ENCODE measurements at regions not wholly inside any gene's neighbourhood (a gene's known extent, or its start where the extent isn't known, plus 50 kb on each side); places are given as distances from the start of the nearest gene placed in this dataset.

DNA sequence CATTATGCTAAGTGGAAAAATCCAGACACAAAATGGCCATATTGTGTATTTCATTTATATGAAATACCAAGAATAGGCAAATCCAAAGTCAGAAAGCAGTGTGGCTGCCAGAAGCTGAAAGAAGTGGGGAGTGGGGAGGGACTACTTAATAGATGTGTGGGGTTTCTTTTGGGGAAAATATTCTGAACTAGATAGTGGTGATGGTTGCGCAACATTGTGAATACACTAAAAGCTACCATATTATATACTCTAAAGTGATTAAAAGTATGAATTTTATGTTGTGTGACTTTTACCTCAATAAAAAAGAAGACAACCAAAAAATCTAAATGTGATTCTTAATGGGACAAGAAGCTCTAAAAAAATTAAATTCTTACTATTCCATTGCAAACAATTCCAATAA, 272.6 kb downstream of the DAD1 start:
- H3K4me3 ChIP-seq: no peak overlapping the region
- DNase-seq: no peak
- H3K9me3 ChIP-seq: no peaks in the 10 kb centered on the region
- intact Hi-C loops (cut with DNase I; ENCODE audit: low total_unique reads): no loop called here
- no peaks in the 10 kb centered on the region for H3K4me1 ChIP-seq
- no peak overlapping the region for H3K27ac ChIP-seq
- H3K36me3 ChIP-seq (ENCODE audit: low read depth, missing control alignments): no peaks in the 10 kb centered on the region
- no peaks in the 10 kb centered on the region for H3K27me3 ChIP-seq
- WGBS, 2 donors: 92 to 100% methylated on average over 1 of the region's 1 CpG
- TF ChIP-seq, protein P1, sequence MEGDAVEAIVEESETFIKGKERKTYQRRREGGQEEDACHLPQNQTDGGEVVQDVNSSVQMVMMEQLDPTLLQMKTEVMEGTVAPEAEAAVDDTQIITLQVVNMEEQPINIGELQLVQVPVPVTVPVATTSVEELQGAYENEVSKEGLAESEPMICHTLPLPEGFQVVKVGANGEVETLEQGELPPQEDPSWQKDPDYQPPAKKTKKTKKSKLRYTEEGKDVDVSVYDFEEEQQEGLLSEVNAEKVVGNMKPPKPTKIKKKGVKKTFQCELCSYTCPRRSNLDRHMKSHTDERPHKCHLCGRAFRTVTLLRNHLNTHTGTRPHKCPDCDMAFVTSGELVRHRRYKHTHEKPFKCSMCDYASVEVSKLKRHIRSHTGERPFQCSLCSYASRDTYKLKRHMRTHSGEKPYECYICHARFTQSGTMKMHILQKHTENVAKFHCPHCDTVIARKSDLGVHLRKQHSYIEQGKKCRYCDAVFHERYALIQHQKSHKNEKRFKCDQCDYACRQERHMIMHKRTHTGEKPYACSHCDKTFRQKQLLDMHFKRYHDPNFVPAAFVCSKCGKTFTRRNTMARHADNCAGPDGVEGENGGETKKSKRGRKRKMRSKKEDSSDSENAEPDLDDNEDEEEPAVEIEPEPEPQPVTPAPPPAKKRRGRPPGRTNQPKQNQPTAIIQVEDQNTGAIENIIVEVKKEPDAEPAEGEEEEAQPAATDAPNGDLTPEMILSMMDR (IDR thresholded peaks at IDR 0.05): no peak
- TF ChIP-seq POLR2A (IDR thresholded peaks at IDR 0.05): no peak

DNA sequence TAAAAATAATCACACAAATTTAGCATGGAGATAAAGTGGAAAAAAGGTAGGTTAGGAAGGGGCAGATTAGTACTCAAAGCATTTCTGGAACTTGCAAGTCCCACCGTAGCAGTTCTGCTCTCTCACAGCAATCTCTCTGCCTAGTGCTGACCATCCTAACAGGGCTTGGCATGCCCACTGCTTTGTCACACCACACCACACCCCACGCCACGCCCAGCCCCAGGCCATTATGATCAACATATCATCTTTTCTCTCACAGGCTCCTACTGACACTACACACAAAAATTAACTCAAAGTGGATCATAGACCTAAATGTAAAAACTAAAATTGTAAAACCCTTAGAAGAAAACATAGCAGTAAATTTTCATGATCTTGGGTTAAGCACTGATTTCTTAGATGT, 273.7 kb downstream of the DAD1 start:
- H3K4me1 ChIP-seq: no peaks in the 10 kb centered on the region
- TF ChIP-seq POLR2A (IDR thresholded peaks at IDR 0.05): no peak
- TF ChIP-seq, protein P1 (IDR thresholded peaks at IDR 0.05): no peak
- no peak overlapping the region for H3K27ac ChIP-seq
- no peaks in the 10 kb centered on the region for H3K9me3 ChIP-seq
- DNase-seq: no peak
- WGBS, 2 donors: 90% methylated on average over 3 of the region's 3 CpGs
- intact Hi-C loops (cut with DNase I; ENCODE audit: low total_unique reads): no loop called here
- H3K4me3 ChIP-seq: no peak overlapping the region
- H3K36me3 ChIP-seq (ENCODE audit: low read depth, missing control alignments): no peaks in the 10 kb centered on the region
- no peaks in the 10 kb centered on the region for H3K27me3 ChIP-seq

DNA sequence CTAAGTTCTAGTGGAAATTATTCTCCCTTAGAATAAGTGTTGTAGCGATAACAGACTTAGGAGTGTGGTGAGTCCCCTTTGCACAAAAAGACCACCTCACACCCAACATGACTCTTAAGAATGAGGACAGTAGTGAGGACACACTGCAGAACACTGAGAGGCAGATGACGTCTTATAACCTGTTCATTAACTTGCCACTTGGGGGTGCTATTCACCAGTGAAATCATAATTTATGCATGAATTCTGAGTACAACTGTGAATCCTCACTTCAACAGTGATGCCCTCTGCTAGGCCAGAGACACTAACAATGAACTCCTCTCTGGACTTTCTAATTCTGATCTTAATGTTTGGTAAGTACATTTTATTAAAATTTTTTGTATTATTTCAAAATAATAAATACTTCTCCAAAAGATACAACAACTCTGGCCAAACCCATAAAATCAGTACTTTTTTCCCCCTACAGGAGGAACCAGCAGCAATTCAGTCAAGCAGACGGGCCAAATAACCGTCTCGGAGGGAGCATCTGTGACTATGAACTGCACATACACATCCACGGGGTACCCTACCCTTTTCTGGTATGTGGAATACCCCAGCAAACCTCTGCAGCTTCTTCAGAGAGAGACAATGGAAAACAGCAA, 274.7 kb downstream of the DAD1 start:
- H3K9me3 ChIP-seq: no peaks in the 10 kb centered on the region
- peak; percentile 40 for DNase-seq
- no peak for TF ChIP-seq POLR2A (IDR thresholded peaks at IDR 0.05)
- TF ChIP-seq, protein P1 (IDR thresholded peaks at IDR 0.05): peak; percentile 23 to 69 (median 49)
- 55 to 62% methylated on average over 6 of the region's 6 CpGs for WGBS, 2 donors
- no peaks in the 10 kb centered on the region for H3K4me1 ChIP-seq
- no peak overlapping the region for H3K4me3 ChIP-seq
- H3K27me3 ChIP-seq: no peaks in the 10 kb centered on the region
- no peaks in the 10 kb centered on the region for H3K36me3 ChIP-seq (ENCODE audit: low read depth, missing control alignments)
- no peak overlapping the region for H3K27ac ChIP-seq
- intact Hi-C loops (cut with DNase I; ENCODE audit: low total_unique reads): no loop called here

DNA sequence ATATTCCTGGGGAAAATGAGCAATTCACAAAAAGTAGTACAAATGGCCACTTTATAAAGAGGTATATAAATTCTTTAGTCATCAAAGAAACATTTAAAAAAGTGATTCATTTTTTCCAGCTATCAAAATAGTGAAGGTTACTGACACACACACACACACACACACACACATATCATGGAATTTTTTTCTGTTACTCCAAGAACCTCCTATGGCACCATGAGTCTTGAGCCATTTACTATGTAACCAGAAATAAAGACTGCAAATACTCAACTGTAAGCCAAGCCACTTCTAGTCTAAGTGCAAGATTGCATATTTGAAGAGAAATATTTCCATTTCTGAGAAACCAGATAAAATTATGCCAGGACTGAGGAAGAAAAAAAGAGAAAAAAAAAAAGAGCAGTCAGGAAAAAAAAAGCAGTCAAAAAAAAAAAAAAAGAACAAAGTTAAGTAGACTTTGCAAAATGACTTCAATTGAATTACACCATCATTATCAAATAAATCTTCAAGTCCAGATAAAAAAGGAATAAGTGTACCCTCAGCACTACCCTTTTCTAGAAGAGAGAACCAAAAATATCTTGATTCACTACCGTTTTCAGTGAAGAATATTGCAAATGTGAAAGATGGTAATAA, 275.7 kb downstream of the DAD1 start:
- no peak for DNase-seq
- no peak for TF ChIP-seq POLR2A (IDR thresholded peaks at IDR 0.05)
- TF ChIP-seq, protein P1 (IDR thresholded peaks at IDR 0.05): no peak
- Histone ChIP-seq H3K36me3 (ENCODE audit: low read depth, missing control alignments) (no peaks in the 10 kb centered on the region), H3K9me3 (no peaks in the 10 kb centered on the region), H3K27me3 (no peaks in the 10 kb centered on the region), H3K4me1 (no peaks in the 10 kb centered on the region), H3K27ac (no peak overlapping the region), H3K4me3 (no peak overlapping the region)
- intact Hi-C loops (cut with DNase I; ENCODE audit: low total_unique reads): no loop called here
- WGBS, 2 donors: 71% methylated on average over 1 of the region's 1 CpG

DNA sequence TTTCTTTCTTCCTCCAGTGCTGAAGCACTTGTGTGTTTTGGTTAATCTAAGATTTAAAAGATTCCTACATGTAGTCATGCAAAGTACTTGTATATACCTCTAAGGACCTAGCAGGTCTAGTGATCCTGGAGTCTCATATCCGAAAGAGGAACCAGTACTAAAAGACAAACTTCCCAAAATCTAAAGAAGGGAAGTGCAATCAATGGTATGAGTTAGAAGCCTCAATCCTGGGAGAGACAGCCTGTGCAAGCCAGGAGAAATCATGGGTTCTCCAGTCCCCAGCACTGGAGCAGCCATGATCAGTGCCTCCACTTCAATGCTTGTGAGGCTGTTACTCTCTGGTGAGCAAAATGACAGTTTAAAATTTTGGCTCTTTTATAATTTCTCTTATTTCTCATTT, 277.4 kb downstream of the DAD1 start:
- intact Hi-C loops (cut with DNase I; ENCODE audit: low total_unique reads): no loop called here
- no peak for TF ChIP-seq POLR2A (IDR thresholded peaks at IDR 0.05)
- TF ChIP-seq, protein P1 (IDR thresholded peaks at IDR 0.05): no peak
- Histone ChIP-seq H3K27ac (no peak overlapping the region), H3K4me3 (no peak overlapping the region), H3K9me3 (no peaks in the 10 kb centered on the region), H3K27me3 (no peaks in the 10 kb centered on the region), H3K36me3 (ENCODE audit: low read depth, missing control alignments) (no peaks in the 10 kb centered on the region), H3K4me1 (no peaks in the 10 kb centered on the region)
- 81 to 91% methylated on average over 1 of the region's 1 CpG for WGBS, 2 donors
- no peak for DNase-seq
